HG03457 (cell line): ENCODE measurements at regions not wholly inside any gene's neighbourhood (a gene's known extent, or its start where the extent isn't known, plus 50 kb on each side); places are given as distances from the start of the nearest gene placed in this dataset.

Experiments used
- ATAC-seq: cut with Tn5 transposase; IDR thresholded peaks from one replicate; pipeline ENCODE4 v1.9.1; 2021; ENCODE audit warnings: moderate number of reproducible peaks; ENCODE audit not compliant: unreplicated experiment

DNA sequence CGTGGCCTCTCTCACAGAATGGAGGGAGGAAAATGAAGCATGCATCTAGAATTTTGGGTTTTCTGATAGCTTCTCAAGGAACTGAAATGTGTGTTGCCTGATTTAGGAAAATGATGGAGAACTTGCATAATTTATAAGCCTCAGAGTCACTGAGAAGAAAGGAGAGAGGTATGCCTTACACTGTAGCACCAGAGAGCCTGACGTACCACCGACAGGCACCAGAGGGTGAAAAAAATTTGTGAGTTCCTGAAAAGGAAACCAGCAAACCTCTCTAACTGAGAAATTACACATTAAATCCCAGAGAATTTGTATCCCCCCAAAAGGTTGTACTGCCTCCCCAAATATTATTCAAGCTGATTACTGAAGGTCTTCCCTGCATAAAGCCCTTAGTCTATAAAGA is 915.3 kb upstream of the SLITRK6 start:
- ATAC-seq, result no peak

- ATAC-seq, result no peak
Measured at GRCh38 chr13:86725105-86725504, 925.9 kb upstream of the SLITRK6 start.

DNA sequence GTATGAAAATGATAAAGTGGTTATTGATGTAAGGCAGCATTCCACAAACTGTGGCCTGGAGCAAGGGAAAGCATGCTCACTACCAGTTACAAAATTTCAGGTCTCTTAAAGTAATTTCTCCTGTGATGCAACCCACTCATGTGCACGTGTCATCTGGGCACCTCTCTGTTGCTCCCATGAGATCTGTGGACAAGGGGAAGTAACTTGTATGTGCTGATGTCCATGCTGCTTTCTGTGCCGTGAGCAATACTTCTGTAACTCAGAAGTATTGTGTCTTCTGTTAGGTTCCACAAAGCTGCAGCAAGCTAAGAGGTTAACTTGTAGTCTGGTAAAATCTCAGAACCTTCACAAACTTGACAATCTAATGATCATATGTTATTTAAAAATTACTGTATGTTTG is 930.0 kb upstream of the SLITRK6 start:
- ATAC-seq, result no peak

DNA sequence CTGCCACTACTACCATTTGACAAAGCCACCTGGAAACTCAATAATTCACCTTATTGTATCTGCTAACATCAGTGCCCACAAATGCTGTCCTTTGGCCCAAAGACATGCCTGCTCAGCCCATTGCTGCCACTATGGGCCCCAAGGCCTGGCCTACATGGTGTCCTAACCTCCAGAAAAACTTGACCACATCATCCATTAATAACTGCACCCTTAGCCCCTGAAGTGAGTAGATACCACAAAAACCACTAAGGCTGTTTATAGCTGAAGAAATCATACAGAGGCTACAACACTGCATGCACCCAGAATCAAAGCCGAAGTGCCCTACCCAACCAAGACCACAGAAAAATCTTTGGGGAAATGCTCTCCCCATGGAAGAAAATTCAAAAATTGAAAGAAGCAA is 932.8 kb upstream of the SLITRK6 start:
- no peak for ATAC-seq

DNA sequence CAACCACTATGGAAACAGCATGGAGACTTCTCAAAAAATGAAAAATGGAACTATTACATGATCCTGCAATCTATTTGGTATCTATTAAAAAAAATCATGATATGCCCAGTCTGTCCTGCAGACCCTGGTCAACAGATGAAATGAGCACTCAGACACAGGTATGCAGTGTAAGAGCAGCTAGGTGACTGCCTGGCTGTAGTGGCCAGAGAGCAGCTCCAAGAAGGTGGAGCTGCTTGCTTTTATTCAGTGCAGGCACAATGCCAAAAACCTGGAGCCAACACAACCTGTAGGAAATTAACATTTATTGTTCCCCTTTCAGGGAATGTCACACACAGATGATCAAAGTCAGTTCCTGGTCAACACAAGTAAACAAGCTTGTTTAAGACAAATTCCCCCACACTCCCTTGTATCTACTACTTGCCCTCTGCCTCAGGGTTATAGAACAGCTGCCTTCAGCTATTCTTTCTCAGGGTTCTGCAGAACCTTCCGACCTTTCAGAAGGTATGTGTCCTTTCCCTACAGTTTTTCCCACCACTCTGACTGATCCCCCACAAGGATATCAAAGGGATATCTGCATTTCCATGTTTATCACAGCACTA is 933.7 kb upstream of the SLITRK5 start:
- no peak for ATAC-seq

DNA sequence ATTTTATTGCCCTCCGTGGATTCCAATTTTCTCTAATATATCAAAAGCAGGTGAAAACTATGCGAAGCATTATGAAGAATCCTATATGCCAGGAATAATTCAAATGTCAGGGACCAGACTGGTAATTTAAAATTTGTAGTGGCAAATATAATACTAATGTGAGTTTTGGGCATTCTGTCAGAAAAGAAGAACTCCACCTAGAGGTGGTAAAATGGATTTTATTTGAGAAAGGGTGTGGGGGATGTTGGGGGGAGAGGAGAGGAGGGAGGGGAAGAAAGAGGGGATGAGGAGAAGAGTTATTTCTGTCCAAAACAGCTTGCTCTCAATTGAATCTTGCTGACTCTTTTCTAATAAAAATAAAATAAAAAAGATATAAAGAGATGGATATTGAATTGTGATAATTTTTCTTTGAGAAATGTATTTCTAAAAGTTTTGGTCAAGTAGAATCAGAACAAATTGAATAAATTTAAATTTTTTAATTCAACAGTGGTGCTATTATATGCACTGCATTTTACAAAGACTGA is 929.3 kb upstream of the SLITRK5 start:
- ATAC-seq, result no peak

DNA sequence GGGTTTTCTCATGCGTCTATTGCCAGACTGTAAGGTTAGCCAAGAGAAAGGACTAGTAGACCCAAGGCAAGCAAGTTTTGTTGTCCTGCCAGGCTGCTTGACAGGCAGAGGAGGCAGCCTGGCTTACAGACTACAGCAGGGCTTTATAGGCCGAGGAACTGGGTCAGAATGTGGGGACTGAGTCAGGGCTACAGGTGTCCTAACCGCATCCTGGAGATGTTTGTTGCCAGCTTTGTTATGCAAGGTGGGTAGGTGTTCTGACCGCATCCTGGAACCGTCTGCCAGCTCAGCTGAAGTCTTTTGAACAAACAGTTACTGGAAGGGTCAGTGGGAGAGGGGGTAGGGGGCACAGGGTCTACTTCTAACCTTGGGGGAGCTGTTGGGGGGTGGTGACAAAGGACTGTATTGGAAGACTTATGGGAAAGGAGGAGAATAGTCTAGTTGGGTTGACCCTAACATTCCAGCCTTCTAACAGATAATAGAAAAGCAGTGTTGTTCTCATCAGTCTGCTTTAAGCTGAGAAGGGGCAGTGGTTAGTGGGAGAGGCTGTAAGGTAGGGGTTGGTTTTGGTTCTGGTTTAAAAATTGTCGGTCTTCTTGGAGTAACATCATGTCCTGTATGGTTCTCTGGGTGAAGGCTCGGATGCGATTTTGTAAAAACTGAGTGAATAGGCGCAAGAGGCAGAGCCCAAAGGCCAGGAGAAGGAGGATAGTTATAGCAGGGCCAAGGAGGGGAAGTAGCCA is 913.8 kb upstream of the SLITRK5 start:
- no peak for ATAC-seq

DNA sequence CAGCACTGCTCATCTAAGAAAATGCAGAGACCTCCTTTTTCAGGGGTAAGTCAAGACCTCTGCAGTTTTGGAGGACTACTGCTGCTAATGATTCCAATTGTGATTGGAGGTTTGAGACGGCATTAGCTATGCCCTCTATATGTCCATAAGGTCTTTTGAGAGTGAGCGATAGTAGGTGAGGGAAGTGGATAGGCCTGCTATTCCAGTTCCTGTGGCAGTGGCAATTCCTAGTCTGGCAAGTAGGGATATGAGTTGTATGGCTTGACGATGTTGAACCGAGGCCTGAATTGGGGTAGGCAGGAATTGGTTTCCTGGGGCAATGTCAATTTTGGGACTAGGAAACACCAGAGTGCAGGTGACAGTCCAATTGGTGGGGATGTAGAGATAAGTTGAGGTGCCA is 913.1 kb upstream of the SLITRK5 start:
- ATAC-seq, result no peak

DNA sequence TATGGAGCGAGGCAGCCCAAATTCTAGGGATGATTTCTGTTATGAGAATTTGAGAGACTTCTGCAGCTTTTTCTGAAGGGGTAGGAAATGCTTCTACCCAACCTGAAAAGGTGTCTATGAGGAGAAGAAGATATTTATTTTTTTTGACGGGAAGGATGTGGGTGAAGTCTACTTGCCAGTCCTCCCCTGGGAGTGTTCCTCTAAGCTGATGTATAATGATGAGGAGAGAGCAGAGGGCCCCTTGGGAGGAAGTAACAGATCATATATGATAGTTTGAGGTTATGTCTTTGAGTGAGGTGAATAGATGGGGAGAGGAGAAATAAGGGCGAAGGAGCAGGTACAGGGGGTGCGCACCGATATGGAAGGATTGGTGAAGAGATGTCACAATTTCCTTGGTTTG is 910.6 kb upstream of the SLITRK5 start:
- no peak for ATAC-seq

DNA sequence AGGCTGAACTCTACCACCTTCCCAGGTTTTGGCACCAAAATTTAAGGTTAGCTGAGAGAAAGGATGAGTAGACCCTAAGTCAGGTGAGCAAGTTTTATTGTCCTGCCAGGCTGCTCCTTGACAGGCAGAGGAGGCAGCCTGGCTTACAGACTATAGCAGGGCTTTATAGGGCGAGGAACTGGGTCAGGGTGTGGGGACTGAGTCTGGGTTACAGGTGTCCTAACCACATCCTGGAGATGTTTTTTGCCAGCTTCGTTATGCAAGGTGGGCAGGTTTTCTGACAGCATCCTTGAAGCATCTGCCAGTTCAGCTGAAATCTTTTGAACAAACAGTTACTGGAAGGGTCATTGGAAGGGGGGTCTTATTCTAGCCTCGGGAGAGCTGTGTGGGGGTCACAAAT is 905.7 kb upstream of the SLITRK5 start:
- ATAC-seq, result no peak

DNA sequence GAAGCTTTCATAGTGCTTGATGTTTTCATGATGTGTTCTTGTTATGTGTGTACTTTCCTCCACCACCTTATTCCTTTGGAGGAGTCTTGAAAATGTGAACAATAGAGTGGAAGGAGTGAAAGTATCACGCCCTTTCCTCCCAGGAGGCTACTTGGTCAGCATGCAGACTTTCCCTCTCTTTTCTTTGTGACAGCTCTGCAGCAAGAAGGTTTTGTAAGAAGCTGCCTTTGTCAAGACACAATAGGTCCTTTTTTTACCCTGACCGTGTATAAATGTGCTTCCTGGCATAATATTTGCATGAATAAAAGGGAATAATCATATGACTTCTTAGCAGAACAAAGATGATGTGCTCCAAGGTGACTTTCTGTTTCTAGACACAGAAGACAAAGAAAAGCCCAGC is 882.6 kb upstream of the SLITRK5 start:
- no peak for ATAC-seq

DNA sequence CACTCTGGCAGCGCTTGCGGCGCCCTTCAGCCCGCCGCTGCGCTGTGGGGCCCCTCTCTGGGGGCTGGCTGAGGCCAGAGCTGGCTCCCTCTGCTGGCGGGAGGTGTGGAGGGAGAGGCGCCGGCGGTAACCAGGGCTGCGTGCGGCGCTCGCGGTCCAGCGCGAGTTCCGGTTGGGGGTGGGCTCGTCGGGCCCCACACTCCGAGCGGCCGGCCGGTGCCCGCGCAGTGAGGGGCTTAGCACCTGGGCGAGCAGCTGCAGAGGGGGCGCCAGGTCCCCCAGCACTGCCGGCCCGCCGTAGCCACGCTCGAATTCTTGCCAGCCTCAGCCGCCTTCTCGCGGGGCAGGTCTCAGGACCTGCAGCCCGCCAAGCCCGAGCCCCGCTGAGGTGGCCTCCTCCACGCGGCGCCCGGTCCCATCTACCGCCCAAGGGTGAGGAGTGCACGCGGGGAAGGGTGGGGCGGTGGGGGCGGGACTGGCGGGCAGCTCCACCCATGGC is 879.0 kb upstream of the SLITRK5 start:
- ATAC-seq, result no peak

DNA sequence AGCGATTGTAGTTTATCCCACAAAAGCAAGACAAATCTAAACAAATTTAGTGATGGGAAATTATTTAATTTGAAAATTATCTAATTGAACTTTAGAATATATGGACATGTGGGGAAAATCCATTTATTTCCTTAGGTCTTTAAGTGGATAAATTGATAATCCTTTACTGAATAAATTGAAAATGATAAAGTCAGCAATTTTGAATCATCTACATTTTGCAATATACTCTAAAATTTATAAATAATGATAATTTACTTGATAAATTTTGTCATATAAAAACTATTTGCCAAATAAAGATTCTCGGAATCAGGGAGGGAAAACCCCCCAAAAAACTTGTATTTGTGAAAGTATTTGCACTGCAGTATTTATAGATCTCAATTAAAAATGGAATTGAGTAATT is 875.3 kb upstream of the SLITRK5 start:
- ATAC-seq, result no peak

- ATAC-seq, result no peak
Measured at GRCh38 chr13:86810361-86810760, 860.8 kb upstream of the SLITRK5 start.

GRCh38 chr13:86813198-86813597 is 858.0 kb upstream of the SLITRK5 start:
- ATAC-seq, result no peak

- ATAC-seq, result no peak
Measured at GRCh38 chr13:86825410-86825809, 845.8 kb upstream of the SLITRK5 start.

DNA sequence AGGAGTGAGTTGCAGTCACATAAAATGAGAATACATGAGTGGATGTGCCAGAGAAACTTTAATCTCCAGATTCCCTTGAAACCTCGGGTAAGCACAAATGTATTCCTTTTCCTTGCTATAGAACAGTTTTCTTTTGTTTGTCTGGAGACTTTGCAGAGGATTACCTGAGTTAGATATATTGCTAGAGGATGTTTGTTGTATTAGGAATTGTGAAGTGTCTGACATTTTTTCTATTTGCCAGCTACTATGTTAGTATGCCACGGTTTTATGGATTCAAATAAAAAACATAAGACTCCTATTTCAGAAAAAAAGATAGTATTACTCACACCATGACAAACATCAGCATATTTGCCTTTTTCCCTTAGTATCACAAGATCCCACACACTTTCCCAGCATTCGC is 844.9 kb upstream of the SLITRK5 start:
- ATAC-seq, result no peak

DNA sequence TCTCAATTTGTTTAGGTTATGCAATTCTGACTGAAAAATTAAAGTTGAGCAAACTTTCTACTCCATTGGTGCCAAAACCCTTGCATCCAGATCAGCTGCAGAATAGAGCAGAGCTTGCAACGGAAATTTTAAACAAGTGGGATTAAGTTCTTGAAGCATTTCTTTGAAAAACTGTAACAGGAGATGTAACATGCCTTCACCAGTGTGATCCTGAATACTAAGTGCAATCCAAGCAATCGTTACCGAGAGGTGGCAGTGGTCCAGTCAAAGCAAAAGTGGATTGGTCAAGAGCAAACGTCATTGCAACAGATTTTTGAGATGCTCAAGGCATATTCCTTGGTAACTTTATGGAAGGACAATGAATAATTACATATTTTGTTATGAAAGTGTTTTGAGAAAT is 841.1 kb upstream of the SLITRK5 start:
- no peak for ATAC-seq

DNA sequence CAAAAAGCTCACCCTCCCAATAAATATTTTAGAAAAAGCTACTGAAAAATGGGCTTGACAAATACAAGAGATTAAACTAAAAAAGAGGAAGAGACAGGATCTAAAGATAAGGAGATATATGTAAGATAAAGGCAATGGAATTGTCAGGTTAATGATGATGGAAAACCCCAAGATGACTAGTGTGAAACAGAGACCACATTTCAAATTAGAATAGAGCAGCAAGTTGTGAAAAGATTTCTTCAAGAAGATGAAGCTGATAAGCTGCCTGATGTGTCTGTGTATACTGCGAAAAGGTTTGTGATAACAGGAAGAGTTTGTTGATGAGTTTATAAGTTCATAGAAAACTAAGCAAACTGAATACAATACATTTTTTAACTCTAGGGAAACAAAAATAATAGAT is 840.1 kb upstream of the SLITRK5 start:
- ATAC-seq, result no peak

DNA sequence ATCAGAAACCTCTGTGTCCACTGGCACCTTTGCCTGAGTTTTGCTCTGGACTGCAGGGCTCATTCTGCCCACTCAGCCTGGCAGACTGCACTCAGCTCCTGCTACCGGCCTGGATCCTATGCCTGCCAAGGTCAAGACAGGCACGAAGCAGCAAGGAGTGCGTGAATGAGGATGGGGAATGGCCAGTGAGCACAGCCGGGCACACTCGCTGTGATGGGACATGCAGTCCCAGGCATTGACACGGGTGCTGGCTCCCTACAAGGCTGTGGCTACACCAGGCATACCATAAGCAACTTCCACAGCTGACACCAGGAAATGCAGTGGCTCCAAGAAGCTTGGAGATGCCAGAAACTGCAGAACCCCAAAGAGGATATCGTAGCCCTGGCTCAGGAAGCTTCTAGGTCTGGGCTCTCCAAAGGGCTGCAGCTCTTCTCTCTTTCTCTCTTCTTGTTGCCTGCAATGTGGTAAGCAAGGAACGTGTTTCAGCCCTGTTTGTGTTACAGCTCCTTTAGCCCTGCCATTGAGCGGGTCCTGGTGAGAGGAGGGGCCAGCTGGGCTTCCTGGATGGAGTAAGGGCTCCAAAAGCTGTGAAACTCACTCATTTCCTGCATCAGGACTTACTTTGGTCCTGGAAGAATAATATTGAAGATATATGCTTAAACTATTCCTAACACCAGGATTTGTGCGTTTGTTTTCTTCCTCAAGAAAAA is 832.6 kb upstream of the SLITRK5 start:
- no peak for ATAC-seq

- no peak for ATAC-seq
Measured at GRCh38 chr13:86839221-86839620, 832.0 kb upstream of the SLITRK5 start.
